Common myeloid progenitor, CD34-positive (primary cell): ENCODE measurements at regions not wholly inside any gene's neighbourhood (a gene's known extent, or its start where the extent isn't known, plus 50 kb on each side); places are given as distances from the start of the nearest gene placed in this dataset.
"Not testable (repeated sequence)": the region's sequence is repeated elsewhere in the genome, so short reads cannot be mapped to it uniquely, and the experiment has no call there.

Source experiments
- CTCF ChIA-PET: fragments of 350-600 bp; sonication (Branson Sonifier 250); formaldehyde crosslinking; loops from one replicate; lab custom pipeline; 2021; ENCODE audit warnings: antibody characterized with exemption; lab: Charles Lee
- POLR2A ChIA-PET: fragments of 350-600 bp; sonication (Branson Sonifier 250); formaldehyde crosslinking; loops from one replicate; lab custom pipeline; 2021; ENCODE audit warnings: antibody characterized with exemption; lab: Charles Lee
- DNase-seq, 3 donors: peaks; one replicate each; pipeline versions ENCODE4 v3.0.0 to v3.0.0-alpha.2; 2013
- H3K27ac ChIP-seq, 2 experiments: 1 replicate in 1 of 2; 2 replicates in 1 of 2; pipeline ENCODE4 v1.7.0; 2013; ENCODE audit warnings: inconsistent platforms in 2 of 2, low read length in 2 of 2, mild to moderate bottlenecking in 2 of 2, low read depth in 1 of 2, moderate library complexity in 1 of 2; ENCODE audit not compliant: severe bottlenecking in 2 of 2, insufficient read depth in 1 of 2, poor library complexity in 1 of 2
- H3K27me3 ChIP-seq, 5 experiments: replicated peaks in 2 of 5; 1 replicate in 3 of 5; 2 replicates in 2 of 5; pipeline versions ENCODE4 v1.6.1 to v1.7.0; 2013; ENCODE audit warnings: low read length in 4 of 5, mild to moderate bottlenecking in 2 of 5, moderate library complexity in 2 of 5, inconsistent platforms in 1 of 5; ENCODE audit not compliant: insufficient read depth in 5 of 5, control insufficient read depth in 4 of 5
- H3K36me3 ChIP-seq, 4 experiments: 1 replicate in 2 of 4; 2 replicates in 2 of 4; pipeline versions ENCODE4 v1.6.1 to v1.7.0; 2013; ENCODE audit warnings: low read length in 3 of 4, control low read depth in 1 of 4, mild to moderate bottlenecking in 1 of 4; ENCODE audit not compliant: control insufficient read depth in 4 of 4, insufficient read depth in 4 of 4
- H3K4me1 ChIP-seq, 4 experiments: 1 replicate in 3 of 4; 2 replicates in 1 of 4; pipeline versions ENCODE4 v1.6.1 to v1.7.1; 2013; ENCODE audit warnings: low read length in 3 of 4, mild to moderate bottlenecking in 3 of 4, control low read depth in 1 of 4, inconsistent platforms in 1 of 4, moderate library complexity in 1 of 4; ENCODE audit not compliant: control insufficient read depth in 4 of 4, insufficient read depth in 4 of 4; ENCODE audit errors: control extremely low read depth in 1 of 4
- H3K4me3 ChIP-seq, 7 experiments: 1 replicate in 4 of 7; 2 replicates in 3 of 7; pipeline versions ENCODE4 v1.5.1 to v1.7.0; 2013; ENCODE audit warnings: mild to moderate bottlenecking in 7 of 7, low read length in 6 of 7, moderate library complexity in 6 of 7, inconsistent platforms in 2 of 7, low read depth in 2 of 7, control low read depth in 1 of 7; ENCODE audit not compliant: insufficient read depth in 4 of 7, control insufficient read depth in 1 of 7; ENCODE audit errors: extremely low read depth in 1 of 7
- H3K9me3 ChIP-seq, 5 experiments: 1 replicate in 4 of 5; 2 replicates in 1 of 5; pipeline versions ENCODE4 v1.6.1 to v1.7.1; 2013; ENCODE audit warnings: low read length in 4 of 5, mild to moderate bottlenecking in 2 of 5, inconsistent platforms in 1 of 5, low read depth in 1 of 5, moderate library complexity in 1 of 5; ENCODE audit not compliant: control insufficient read depth in 4 of 5, insufficient read depth in 2 of 5; ENCODE audit errors: control extremely low read depth in 1 of 5
- WGBS: methylation state at CpG from one replicate; pipeline ENCODE4 v1.1.5; 2013; ENCODE audit not compliant: insufficient coverage; 5-methylcytosine and 5-hydroxymethylcytosine counted together

GRCh38 chr5:29498860-29499259 is 1694.6 kb upstream of the CDH6 start:
- Histone ChIP-seq H3K4me1 (no peaks in the 10 kb centered on the region), H3K36me3 (no peaks in the 10 kb centered on the region), H3K4me3 (no peak overlapping the region), H3K27me3 (no peaks in the 10 kb centered on the region), H3K27ac (no peak overlapping the region), H3K9me3 (peaks cover 0 to 36% (median 7%) of the 10 kb centered on the region in 5 experiments)
- ChIA-PET CTCF (no interaction called here), POLR2A (no interaction called here)
- 97% methylated on average over 3 of the region's 4 CpGs for WGBS
- no peak for DNase-seq

GRCh38 chr5:29498412-29498811 is 1695.1 kb upstream of the CDH6 start:
- POLR2A ChIA-PET = no interaction called here
- H3K27ac ChIP-seq = no peak overlapping the region
- H3K9me3 ChIP-seq = peaks cover 0 to 38% (median 7%) of the 10 kb centered on the region in 5 experiments
- no peaks in the 10 kb centered on the region for H3K4me1 ChIP-seq
- WGBS = 95% methylated on average over 2 of the region's 2 CpGs
- DNase-seq = no peak
- H3K36me3 ChIP-seq = no peaks in the 10 kb centered on the region
- CTCF ChIA-PET = no interaction called here
- H3K27me3 ChIP-seq = no peaks in the 10 kb centered on the region
- no peak overlapping the region for H3K4me3 ChIP-seq

- H3K9me3 ChIP-seq = peaks cover 0 to 9% (median 0%) of the 10 kb centered on the region in 5 experiments
- POLR2A ChIA-PET = no interaction called here
- H3K4me3 ChIP-seq = no peak overlapping the region
- no peaks in the 10 kb centered on the region for H3K36me3 ChIP-seq
- DNase-seq = no peak
- no peaks in the 10 kb centered on the region for H3K27me3 ChIP-seq
- CTCF ChIA-PET = no interaction called here
- H3K27ac ChIP-seq = no peak overlapping the region
- no peaks in the 10 kb centered on the region for H3K4me1 ChIP-seq
- no CpG with 5 or more reads among the region's 3 CpGs for WGBS
These were observed 1708.2 kb upstream of the CDH6 start for GRCh38 chr5:29485333-29485732.

- no peaks in the 10 kb centered on the region for H3K4me1 ChIP-seq
- no peaks in the 10 kb centered on the region for H3K36me3 ChIP-seq
- no CpG with 5 or more reads among the region's 1 CpG for WGBS
- ChIA-PET POLR2A (no interaction called here), CTCF (no interaction called here)
- H3K27ac ChIP-seq = no peak overlapping the region
- DNase-seq = no peak
- H3K4me3 ChIP-seq = no peak overlapping the region
- peaks cover 0 to 1% (median 0%) of the 10 kb centered on the region in 5 experiments for H3K9me3 ChIP-seq
- H3K27me3 ChIP-seq = no peaks in the 10 kb centered on the region
These were observed 1723.9 kb upstream of the CDH6 start for GRCh38 chr5:29469581-29469980.

- Histone ChIP-seq H3K27ac (no peak overlapping the region), H3K4me1 (no peaks in the 10 kb centered on the region), H3K27me3 (no peaks in the 10 kb centered on the region), H3K4me3 (no peak overlapping the region), H3K36me3 (no peaks in the 10 kb centered on the region), H3K9me3 (no peaks in the 10 kb centered on the region)
- ChIA-PET POLR2A (no interaction called here), CTCF (no interaction called here)
- WGBS = 96% methylated on average over 4 of the region's 5 CpGs
- no peak for DNase-seq
These were observed 1731.2 kb upstream of the CDH6 start for GRCh38 chr5:29462241-29462640.

GRCh38 chr5:29460971-29461559 is 1732.4 kb upstream of the CDH6 start:
- Histone ChIP-seq H3K36me3 (no peaks in the 10 kb centered on the region), H3K9me3 (no peaks in the 10 kb centered on the region), H3K27me3 (no peaks in the 10 kb centered on the region), H3K27ac (no peak overlapping the region), H3K4me3 (no peak overlapping the region), H3K4me1 (no peaks in the 10 kb centered on the region)
- ChIA-PET CTCF (no interaction called here), POLR2A (no interaction called here)
- 86% methylated on average over 1 of the region's 4 CpGs for WGBS
- DNase-seq = no peak

- H3K36me3 ChIP-seq, H3K4me1 ChIP-seq, H3K27ac ChIP-seq, H3K4me3 ChIP-seq, H3K27me3 ChIP-seq, DNase-seq, H3K9me3 ChIP-seq, POLR2A ChIA-PET, CTCF ChIA-PET: not testable (repeated sequence)
- WGBS = no CpG with 5 or more reads among the region's 1 CpG
These were observed 1742.5 kb upstream of the CDH6 start for GRCh38 chr5:29451004-29451403.
